GM19468 (cell line): ENCODE measurements at regions not wholly inside any gene's neighbourhood (a gene's known extent, or its start where the extent isn't known, plus 50 kb on each side); places are given as distances from the start of the nearest gene placed in this dataset.
"Not testable (repeated sequence)": the region's sequence is repeated elsewhere in the genome, so short reads cannot be mapped to it uniquely, and the experiment has no call there.

Source experiments
- ATAC-seq: cut with Tn5 transposase; IDR thresholded peaks from one replicate; pipeline ENCODE4 v1.9.1; 2021; ENCODE audit warnings: mild to moderate bottlenecking, moderate library complexity, moderate number of reproducible peaks; ENCODE audit not compliant: unreplicated experiment; ENCODE audit errors: extremely low read depth

DNA sequence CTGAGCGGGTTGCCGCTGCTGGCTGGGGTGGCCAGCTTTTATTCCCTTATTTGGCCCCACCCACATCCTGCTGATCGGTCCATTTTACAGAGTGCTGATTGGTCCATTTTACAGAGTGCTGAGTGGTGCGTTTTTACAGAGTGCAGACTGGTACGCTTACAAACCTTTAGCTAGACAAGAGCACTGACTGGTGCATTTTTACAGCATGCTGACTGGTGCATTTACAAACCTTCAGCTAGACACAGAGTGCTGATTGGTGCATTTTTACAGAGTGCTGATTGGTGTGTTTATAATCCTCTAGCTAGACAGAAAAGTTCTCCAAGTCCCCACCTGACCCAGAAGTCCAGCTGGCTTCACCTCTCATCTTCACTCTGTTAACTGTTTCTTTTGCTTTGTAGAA lies 1217.6 kb upstream of the TMEFF2 start:
- not testable (repeated sequence) for ATAC-seq

DNA sequence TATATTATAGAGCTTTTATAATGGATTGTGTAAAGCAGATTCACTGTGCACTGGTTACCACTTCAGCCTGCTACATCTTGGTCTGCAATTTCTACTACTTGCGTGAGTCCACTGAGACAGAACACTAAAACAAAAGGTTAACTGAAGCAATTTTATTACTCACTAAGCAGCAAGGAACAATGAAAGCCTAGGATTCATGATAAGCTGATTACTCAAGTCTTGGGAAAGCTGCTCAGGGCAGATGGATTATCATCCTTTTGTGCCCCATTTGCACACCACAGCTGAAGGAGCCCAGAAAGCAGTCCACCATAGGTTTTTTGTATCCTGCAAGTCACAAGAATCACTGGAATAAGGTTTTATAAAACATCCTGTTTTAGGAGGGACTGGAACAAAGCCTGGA lies 1215.2 kb upstream of the TMEFF2 start:
- no peak for ATAC-seq

DNA sequence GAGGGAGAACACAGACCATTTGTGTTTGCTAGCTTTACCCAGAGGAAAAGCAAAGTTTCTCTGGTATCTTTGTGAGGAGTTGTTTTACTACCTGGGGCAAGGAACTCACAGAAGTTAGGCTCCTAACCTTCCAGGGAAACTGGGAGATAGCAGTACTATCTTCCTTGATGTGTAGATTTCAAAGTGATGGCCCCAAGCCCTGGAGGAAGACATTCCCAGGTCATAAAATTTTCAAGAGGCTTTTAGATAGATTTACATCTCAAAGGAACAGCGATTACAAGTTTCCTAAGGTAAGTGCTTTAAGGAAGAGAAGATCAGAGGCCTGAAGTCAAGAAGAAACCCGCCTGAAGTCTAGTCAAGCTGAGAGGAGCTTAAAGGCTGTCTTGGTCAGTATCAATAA lies 1187.8 kb upstream of the TMEFF2 start:
- ATAC-seq = no peak

DNA sequence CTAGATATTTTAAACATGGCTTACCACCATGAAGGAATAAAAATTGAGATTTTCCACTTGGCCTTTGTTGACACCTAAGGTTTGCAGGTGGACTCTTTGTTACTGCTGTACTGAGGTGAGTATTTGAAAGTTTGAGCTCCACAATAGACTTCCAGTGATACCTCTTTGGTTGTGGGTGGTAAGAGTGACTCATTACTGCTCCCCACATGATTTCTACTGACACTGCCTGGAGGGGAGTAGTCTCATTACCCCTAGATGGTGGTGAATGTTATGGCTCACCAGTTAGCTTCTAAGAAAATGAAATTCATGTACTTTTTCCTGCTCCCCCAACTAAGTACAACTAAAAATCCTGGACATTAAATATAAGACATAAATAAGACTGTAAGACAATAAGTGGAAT lies 1183.1 kb upstream of the TMEFF2 start:
- no peak for ATAC-seq

DNA sequence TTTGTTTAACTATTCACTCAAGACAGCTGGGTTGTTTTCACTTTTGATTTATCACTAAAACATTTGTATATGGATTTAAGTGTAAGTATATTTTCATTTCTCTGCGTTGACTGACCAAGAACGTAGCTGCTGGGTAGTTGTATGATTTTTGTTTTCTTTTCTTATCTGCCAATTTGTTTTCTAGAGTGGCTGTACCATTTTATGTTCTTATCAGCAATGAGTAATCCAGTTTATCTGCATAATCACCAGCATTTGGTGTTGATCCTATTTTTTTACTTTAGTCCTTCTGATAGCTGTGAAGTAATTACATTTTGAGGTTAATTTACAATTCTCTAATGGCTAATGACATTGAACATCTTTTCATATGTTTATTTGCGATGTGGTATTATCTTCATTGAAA lies 1178.4 kb upstream of the TMEFF2 start:
- no peak for ATAC-seq

DNA sequence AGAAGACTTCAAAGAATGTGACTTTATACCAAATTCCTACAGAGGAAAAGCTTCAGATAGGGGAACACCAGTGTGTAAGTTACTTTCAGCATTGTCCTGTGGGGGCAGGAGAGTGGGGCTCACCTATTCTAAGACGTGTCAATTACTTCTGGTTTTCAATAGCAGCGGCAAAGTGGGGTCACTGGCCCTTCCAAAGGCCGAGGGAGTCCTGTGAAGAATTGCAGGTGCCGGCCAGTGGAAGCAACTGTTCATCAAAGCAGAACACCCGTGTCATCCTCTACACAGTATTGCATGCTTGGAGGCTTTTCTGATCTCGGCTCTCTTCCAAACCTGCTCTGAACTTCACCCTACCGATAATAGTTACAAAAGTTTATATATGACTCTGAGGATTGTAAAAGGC lies 1176.5 kb upstream of the TMEFF2 start:
- no peak for ATAC-seq

DNA sequence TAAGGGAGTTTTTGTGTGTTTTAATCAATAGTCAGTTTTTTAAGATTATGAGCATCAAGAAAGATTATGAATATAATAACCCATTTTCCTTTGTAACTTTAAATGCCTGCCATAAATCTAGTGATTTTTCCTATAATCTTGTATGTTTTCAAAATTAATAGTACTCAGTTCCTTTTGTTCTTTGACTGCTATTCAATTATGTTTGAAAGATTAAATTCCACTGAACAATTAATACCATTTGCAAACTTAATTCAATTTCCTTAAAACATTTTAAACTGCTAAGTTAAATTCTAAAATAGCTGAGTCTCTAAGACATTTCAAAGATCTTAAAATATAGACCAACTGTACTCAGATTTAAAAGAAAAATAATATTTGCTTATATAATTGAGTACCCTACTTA lies 1173.9 kb upstream of the TMEFF2 start:
- ATAC-seq = no peak

DNA sequence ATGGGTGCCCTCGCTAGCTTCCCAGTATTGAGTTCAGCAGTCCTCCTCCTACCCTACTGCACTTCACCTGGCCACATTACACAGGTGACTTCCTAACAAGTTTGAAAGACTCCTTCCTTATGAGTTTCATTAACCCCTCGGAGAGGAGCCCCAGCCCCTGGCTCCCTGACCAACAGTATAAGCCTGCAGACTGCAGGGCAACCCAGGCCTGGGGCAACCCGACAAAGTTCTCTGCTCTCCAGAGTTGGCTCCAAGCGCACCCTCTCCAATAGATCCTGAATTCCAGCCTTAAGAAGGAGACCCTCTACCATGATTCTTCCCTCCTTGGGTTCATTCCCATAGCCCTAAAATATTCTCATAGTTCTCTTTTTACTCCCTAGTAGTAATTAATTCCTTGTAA lies 1162.8 kb upstream of the TMEFF2 start:
- ATAC-seq = no peak

DNA sequence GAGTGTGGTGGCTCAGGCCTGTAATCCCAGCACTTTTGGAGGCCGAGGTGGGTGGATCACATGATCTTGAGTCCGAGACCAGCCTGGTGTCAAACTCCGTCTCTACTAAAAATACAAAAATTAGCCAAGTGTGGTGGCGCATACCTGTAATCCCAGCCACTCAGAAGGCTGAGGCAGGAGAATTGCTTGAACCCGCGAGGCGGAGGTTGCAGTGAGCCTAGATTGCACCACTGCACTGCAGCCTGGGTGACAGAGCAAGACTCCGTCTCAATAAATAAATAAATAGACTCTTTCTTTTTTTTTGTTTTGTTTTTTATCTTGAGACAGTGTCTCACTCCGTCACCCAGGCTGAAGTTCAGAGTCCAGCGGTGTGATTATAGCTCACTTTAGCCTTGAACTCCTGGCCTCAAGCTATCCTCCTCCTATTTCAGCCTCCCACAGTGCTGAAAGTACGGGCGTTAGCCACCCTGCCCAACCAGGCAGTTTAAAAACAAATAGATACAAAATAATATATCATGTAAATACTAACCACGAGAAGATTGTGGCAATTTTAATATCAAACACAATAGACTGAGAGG lies 1158.0 kb upstream of the TMEFF2 start:
- ATAC-seq = not testable (repeated sequence)

DNA sequence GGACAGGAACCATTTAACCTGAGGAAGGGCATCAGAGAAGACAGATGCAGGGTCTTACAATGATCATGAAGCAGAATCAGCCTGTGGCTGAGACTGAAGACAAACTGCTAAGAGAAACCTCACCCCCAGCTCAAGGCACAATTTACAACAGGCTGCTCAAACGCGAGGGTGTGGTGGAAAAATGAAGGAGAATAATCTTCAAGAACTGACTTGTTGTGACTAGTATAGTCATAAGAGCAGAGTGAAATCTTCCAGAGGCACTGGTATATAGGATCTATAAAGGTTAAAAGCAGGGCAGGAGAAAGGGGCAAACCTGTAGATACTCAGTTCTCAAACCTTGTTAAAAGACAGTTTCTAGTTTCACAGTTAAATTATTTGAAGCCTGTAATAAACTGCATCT lies 1155.8 kb upstream of the TMEFF2 start:
- no peak for ATAC-seq

DNA sequence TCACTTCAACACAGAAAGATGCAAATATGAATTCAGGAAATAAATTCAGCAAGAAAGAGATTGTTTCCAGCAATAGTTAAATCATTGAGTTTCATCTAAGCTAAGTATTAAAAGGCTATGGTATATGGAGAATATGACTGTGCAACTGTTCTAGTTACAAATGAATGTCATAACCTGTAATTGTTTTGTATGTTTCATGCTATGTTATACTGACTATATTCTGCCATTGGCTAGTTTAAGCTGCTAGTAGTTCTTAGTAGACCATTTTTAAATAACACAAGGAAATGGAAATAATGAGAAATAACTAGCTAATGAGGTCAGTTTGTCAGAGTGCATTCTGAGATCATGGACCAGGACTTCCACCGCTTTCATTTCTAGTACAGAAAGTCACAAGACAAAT lies 1154.9 kb upstream of the TMEFF2 start:
- ATAC-seq = no peak

DNA sequence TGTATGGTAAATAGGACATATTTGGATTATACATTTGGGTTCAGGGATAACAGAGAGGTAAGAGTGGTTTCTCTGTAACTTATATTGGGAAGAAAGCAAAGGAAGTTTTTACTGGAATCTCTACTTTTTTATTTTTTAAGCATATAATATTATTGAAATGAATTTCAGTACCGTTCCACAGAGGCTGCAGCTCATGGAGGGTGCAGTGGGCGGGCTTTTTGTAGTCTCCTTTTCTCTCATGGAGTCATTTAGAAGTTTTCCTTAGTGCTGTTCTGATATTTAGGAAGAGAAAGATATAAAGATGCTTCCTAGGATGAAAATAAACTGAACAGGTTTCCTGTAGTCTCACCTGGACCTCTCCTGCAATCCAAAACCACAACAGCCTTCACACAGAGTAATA lies 1153.3 kb upstream of the TMEFF2 start:
- no peak for ATAC-seq

DNA sequence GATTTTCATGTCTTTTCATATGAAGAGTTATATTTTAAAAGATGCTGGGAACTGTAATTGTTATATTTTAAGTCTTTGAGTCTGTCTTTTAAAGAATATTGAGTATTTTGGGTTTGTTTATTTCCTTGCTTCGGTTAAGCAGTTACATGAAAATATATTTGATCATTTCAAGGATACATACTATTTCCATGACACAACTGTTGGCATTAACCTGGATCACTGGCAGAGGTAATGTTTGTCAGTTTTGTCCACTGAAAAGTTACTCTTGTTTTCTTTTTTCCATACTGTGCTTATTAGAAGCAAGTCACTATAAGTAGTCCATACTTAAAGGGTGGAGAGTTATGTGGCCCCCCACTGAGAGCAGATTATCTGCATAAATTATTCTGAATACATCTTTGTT lies 1142.0 kb upstream of the TMEFF2 start:
- ATAC-seq = no peak

DNA sequence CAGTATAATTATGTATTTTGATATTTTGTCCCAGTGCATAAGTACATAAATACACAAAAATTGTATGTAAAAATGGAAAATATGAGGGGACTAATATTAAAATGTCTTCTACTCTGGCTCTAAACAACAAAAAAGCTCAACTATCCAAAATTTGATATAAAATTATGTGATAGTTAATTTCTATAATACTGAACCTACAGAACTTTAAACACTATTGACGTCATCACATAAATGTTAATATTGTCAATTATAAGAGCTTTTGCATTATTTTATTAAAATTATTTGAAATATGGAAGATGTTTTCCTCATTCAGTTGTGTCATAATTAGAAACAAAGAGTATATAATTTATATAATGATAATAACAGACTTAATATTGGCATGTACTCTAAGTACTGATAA lies 1139.7 kb upstream of the TMEFF2 start:
- no peak for ATAC-seq

DNA sequence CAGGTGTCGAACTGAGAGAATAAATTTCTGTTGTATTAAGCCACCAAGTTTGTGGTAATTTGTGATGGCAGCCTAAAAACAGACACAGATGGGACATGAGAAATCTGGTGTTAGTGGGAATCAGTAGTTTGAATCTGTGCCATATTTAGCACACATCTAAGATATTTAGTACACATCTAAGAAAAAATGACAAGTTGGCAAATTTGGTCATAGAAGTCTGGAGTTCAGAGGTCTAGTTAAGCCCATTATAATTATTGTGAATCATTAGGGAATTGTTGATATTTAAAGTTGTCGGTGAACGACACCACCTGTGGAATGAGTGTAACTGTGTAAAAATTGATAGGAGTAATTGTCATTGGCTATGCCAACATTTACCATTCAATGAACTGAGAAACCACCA lies 1138.8 kb upstream of the TMEFF2 start:
- ATAC-seq = no peak

DNA sequence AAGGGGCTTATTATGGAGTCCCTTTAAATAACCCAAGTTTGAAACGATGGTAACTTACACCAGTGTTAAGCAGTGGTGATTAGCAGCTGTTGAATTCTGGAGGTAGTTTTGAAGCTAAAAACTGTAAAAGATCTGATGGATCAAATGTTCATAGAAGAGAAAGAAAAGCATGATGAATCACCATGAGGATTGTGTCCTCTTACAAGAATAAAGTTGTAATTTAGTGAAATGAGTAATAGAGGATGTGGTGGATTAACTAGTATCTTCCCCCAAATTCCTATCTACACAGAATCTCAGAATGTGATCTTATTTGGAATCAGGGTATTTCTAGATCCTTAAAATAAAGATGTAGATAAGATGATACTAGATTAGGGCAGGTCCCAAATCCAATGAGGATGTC lies 1138.2 kb upstream of the TMEFF2 start:
- ATAC-seq = no peak

DNA sequence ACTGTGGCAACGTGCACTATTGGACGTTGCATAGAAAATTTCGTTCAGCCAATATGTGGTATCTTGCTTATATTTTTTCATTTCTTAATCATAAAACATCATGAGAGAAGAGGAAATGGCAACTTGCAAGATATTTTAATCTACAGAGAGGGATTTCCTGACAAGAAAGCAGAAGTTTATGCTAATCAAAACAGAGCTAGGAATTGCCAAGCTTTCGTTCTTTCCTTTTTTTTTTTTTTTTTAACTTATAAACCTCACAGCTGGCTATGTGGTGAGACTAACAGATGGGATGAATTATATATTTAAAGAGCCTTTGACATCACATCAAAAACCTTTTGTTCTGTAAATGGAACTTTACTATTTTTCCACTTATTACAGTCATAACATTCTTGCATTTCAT lies 1136.9 kb upstream of the TMEFF2 start:
- no peak for ATAC-seq

DNA sequence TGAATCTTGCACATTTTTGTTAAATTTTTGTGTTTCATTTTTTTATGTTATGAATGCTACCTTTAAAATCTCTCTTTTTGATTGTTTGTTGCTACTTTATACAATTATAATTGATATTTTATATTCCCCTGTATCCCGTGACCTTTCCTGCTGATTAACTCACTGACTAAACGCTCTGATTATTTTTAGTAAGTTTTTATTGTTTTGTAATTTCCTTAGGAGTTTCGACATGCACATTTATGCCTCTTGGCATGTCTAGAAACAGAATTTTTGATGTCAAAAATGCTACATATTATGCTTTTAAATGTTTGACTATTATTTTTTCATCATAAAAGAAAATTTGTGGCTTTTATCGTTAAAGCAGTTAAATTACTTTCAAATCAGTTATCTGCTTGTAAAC lies 1131.6 kb upstream of the TMEFF2 start:
- ATAC-seq = no peak

DNA sequence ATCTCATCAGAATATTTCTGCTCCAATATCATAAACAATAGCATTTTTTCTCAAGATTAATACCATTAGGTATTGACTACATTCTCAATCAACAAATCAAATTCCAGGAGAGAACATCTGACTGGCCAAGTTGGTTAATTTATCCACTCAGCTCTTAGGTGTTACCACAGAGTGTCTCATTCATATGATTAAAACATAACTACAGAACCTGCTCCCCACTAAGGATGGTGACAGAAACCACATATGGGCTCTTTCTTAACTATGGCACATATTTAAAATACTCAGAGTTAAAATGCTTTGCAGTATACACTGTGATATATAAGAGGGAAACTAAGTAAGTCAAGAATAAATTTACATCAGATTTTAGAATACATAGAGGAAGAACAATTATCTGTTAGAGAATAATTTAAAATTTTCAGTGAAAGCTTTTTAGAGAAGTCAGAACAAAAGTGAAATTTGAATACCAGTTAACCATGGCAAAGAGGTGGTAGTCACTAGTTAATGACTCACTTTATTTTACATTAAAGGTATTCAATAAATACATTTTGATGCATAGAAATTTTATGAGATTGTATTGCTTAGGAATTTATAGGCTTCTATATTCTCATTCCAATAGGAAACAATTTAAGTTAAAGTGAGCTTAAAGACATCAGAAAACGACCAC lies 1120.8 kb upstream of the TMEFF2 start:
- ATAC-seq = peak; percentile 55

DNA sequence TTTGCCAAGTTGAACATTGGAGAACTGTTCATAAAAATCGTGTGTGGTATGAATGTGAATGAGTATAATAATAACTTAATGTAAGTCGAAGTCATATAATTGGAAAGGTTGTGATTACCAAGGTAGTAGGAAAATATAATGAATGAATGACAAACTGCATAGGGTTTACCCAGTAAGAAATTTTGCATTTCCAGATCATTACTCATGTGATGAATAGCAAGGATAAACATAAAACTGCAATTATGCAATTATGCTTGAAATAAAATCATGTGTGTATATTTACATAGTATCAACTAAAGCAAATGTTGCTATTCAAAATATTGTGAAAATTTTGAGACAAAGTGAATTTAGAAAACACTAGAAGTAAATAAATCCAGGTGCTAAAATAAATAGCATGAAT lies 1108.7 kb upstream of the TMEFF2 start:
- ATAC-seq = no peak

DNA sequence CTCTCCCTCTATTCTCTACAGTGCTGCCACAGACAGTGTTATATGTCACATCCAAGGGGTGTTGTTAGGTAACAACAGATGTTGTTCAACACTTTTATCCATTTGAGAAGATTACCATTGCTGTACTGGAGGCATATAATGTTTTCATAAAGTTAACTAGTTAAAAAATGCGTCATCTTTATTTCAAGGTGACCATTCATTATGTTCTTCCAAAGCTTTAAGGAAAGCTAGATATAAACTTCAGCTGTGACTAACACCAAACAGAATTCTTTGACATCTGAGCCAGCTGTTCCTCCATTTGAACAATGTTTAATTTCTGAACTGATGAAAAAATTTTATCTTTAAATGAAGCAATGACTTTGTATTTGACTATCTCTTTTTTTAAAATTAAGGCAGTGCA lies 1099.6 kb upstream of the TMEFF2 start:
- ATAC-seq = no peak

DNA sequence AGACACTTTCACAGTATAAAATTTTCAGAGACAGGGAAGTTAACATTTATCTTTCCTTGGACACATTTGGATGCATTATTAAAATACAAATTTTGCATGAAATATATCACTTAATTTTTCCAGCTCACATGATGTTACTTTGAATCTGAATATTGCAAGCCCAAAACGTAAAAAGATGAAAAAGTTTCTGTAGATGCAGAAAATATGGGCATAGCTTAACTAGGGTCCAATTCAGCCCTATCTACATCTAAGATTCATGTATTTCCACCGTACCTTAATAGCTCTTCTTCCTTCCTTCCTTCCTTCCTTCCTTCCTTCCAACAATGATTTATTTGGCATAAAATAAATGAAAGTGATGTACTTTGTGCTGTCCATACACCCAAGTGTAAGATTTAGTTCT lies 1084.6 kb upstream of the TMEFF2 start:
- ATAC-seq = no peak
